Central memory CD8-positive, alpha-beta T cell (primary cell): ENCODE measurements at regions not wholly inside any gene's neighbourhood (a gene's known extent, or its start where the extent isn't known, plus 50 kb on each side); places are given as distances from the start of the nearest gene placed in this dataset.

Experiments used
- ATAC-seq: fragments of 150-1000 bp; cut with Tn5 transposase; replicated peaks from 2 replicates; pipeline ENCODE4 v1.10.0; 2022; ENCODE audit warnings: mild to moderate bottlenecking, moderate FRiP score, moderate number of reproducible peaks; ENCODE audit not compliant: poor library complexity, severe bottlenecking; ENCODE audit errors: extremely low read depth
- DNase-seq, 2 donors: peaks; one replicate each; pipeline ENCODE4 v3.0.0; 2021; ENCODE audit warnings: low spot score in 2 of 2
- H3K27ac Mint-ChIP-seq: one replicate; pipeline ENCODE4 v1.8.0; 2022; ENCODE audit warnings: low read depth, mild to moderate bottlenecking, moderate library complexity, mixed read lengths
- H3K27me3 Mint-ChIP-seq: one replicate; pipeline ENCODE4 v1.8.0; 2022; ENCODE audit warnings: mixed read lengths
- H3K36me3 Mint-ChIP-seq: one replicate; pipeline ENCODE4 v1.8.0; 2022; ENCODE audit warnings: mild to moderate bottlenecking, moderate library complexity, mixed read lengths; ENCODE audit not compliant: insufficient read depth
- H3K4me1 Mint-ChIP-seq: one replicate; pipeline ENCODE4 v1.8.0; 2022; ENCODE audit warnings: mixed read lengths
- H3K4me3 Mint-ChIP-seq: one replicate; pipeline ENCODE4 v1.8.0; 2022; ENCODE audit warnings: mild to moderate bottlenecking, moderate library complexity, mixed read lengths
- H3K9me3 Mint-ChIP-seq: one replicate; pipeline ENCODE4 v1.8.0; 2022; ENCODE audit warnings: mixed read lengths

DNA sequence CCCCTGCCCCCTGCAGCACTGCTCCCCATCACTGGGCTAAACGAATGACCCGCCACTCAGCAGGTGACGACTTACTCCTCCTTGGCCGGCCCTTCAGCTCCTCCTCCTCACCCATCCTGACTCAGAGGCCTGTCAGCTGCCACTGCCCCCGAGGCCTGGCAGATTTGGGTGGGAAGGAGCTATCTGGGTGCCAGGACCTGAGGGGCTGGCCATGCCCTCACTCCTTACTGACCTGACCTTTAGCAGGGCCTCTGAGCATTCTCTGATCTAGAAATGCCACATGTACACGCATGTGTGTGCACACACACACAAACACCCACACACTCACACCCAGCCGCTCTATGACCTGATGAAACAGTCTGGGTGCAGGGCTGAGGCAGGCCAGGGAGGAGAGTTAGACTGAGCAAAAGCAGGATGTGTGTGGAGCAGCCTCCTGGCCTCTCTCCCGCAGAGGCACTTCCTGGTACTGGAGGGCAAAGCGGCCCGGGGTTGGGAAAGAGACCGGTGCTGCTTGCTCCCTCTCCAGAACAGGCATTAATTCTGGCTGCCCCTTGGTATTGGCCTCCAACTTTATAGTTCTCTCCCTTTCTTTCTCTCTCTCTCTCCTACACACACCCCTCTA, 68.0 kb downstream of the ZFP36L2 start:
- peaks cover 1% of the 10 kb centered on the region for H3K36me3 Mint-ChIP-seq
- H3K4me1 Mint-ChIP-seq = peaks cover 68% of the 10 kb centered on the region
- no peak for DNase-seq
- H3K27me3 Mint-ChIP-seq = no peaks in the 10 kb centered on the region
- peak overlapping the region; percentile 95 for H3K27ac Mint-ChIP-seq
- no peaks in the 10 kb centered on the region for H3K9me3 Mint-ChIP-seq
- peak overlapping the region; percentile 69 for H3K4me3 Mint-ChIP-seq
- peak; percentile 42 for ATAC-seq

DNA sequence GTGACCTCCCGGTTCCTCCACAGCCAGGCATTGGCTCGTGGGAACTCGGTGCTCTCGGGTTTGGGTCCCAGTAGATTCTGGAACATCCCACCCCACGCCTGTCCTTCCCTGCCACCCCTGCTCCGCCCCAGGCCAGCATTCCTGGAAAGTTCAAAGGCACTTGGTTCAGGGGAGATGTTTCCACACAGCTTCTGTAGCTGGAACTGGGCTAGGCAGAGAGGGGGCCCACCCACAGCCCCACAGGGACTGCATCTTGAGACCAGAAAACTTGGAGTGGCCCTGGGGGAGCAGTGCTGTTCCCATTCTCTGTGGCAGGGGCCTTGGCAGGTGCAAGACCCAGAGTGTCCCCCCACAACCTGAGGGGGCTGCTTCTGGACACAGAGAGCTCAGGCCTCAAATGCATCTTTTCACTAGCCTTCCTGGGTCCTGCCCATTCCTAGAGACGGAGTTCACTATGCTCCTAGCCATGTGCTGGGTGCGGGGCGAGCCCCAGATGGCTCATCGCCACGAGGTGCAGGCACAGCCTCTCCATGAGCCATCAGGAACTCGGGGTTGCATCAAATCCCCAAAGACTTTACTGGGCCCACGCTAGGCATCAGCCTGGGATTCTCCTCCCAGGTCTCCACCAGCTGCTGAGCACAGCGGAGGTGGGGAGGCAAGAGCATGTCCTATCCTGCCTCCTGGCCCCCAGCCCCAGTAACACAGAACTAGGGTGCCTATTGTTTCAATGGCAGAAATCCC, 68.7 kb downstream of the ZFP36L2 start:
- H3K9me3 Mint-ChIP-seq = no peaks in the 10 kb centered on the region

DNA sequence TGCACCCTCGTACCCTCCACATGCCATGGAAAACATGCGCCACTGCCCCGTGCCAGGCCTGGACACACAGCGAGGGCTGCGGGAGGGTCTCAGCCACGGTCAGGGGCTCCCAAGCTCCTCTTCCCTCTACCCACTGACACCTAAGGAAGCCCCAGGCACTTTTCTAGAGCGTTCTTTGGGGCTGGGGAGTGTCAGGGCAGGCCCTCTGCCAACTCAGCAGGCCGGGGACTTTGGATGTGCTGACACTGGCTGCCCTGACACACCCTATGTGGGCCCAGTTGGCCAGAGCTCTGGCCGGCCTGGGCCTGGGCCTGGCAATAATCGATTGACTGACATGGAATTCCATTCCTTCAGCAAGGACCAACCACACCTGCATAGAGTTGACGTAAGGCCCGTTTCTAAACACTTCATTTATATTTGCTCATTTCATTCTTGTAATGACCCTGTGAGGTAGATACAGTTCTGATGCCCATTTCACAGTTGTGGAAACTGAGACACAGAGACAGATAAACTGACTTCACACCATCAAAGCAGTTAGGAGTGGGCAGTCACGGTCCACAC, 70.5 kb downstream of the ZFP36L2 start:
- H3K36me3 Mint-ChIP-seq = peaks cover 1% of the 10 kb centered on the region
- no peak overlapping the region for H3K4me3 Mint-ChIP-seq
- no peak for DNase-seq
- peaks cover 59% of the 10 kb centered on the region for H3K4me1 Mint-ChIP-seq
- H3K27ac Mint-ChIP-seq = peak overlapping the region; percentile 33
- no peaks in the 10 kb centered on the region for H3K9me3 Mint-ChIP-seq
- no peaks in the 10 kb centered on the region for H3K27me3 Mint-ChIP-seq
- no peak for ATAC-seq

More for the DNA sequence above, 68.7 kb downstream of the ZFP36L2 start:
- ATAC-seq (no peak), DNase-seq (no peak)
- H3K4me1 Mint-ChIP-seq = peaks cover 67% of the 10 kb centered on the region
- H3K4me3 Mint-ChIP-seq = no peak overlapping the region
- peak overlapping the region; percentile 95 for H3K27ac Mint-ChIP-seq
- H3K36me3 Mint-ChIP-seq = peaks cover 1% of the 10 kb centered on the region
- no peaks in the 10 kb centered on the region for H3K27me3 Mint-ChIP-seq

DNA sequence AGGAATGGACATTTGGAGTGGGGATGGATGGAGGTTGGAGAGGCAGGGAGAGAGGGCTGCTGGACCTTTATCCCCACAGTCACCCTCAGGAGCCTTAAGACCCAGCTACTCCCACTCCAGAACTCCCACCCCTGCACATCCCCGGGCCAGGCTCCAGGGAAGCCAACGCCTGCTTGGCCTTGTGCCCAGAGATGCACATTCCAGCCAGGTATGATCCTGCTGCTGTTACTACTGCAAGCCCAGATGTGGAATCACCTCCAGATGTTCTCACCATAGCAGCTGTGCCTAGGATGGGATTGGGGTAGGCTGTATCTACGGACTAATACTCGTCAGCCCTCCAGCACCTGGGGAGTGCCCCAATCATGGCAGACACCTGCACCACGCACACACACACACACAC, 71.7 kb downstream of the ZFP36L2 start:
- H3K4me1 Mint-ChIP-seq = peaks cover 59% of the 10 kb centered on the region
- no peak overlapping the region for H3K4me3 Mint-ChIP-seq

DNA sequence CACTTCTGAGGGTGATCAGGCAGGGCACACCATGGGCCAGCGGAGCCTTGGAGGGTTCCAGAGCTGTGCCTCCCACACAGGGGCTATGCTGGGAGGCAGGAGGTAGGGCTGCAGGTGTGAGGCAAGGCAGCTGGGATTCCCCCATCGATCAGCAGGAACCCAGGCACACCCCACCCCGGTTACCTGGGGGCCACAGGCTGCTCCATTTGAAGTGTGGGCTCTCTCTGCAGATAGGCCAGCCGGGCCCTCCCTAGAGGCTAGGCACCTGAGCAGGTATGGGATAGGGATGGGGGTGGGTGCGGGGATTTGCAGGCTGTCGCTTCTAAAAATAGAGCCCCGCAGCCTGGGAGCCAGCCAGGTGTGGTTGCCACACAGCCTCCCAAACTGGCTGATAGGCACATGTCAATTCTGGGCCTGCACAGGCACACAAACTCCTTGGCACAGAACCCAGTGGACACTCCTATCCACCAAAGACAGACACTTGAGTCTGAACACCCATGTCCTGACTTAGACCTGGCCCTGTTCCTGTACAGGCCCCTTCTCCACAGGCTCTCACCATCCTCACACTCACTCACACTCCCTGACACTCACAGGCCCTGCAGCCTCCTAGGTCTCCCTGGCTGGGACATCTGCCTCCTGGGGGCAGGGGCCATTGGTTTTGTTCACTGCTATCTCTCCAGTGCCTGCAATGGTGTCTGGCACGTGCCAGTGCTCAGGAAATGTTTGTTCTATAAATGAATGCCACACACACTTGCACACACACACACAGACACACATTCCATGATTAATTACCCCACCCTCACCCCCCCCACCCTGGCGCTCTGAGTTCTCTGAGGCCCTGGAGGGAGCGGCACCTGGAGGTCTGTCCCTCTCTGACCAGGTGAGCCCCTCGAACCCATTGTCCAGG, 73.4 kb downstream of the ZFP36L2 start:
- peaks cover 53% of the 10 kb centered on the region for H3K4me1 Mint-ChIP-seq
- H3K27ac Mint-ChIP-seq = peak overlapping the region; percentile 58
- H3K36me3 Mint-ChIP-seq = peaks cover 2% of the 10 kb centered on the region
- DNase-seq (no peak), ATAC-seq (no peak)
- H3K9me3 Mint-ChIP-seq = no peaks in the 10 kb centered on the region
- no peaks in the 10 kb centered on the region for H3K27me3 Mint-ChIP-seq
- no peak overlapping the region for H3K4me3 Mint-ChIP-seq

More for the DNA sequence above, 71.7 kb downstream of the ZFP36L2 start:
- H3K27ac Mint-ChIP-seq = no peak overlapping the region
- H3K27me3 Mint-ChIP-seq = no peaks in the 10 kb centered on the region
- H3K36me3 Mint-ChIP-seq = peaks cover 1% of the 10 kb centered on the region
- no peaks in the 10 kb centered on the region for H3K9me3 Mint-ChIP-seq
- ATAC-seq (no peak), DNase-seq (no peak)

DNA sequence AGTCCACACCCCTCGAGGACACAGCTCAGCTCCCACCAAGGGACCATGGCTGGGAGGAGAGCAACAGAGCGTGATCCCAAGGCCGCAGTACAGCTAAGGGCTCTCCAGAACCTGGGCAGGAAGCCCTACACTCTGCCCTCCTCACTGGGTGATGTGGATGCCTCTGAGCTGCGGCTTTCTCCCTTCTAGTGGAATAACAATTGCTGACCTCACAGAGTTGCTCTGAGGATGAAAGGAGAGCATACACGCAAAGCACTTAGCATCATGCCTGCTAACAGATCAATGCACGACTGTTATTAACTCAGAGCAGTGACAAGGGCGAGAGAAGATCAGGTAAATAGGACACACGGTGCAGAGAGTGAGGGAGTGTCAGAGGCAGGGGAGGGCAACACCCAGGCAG, 74.2 kb downstream of the ZFP36L2 start:
- Mint-ChIP-seq H3K27me3 (no peaks in the 10 kb centered on the region), H3K9me3 (no peaks in the 10 kb centered on the region), H3K27ac (peak overlapping the region; percentile 58), H3K4me1 (peaks cover 53% of the 10 kb centered on the region), H3K4me3 (no peak overlapping the region), H3K36me3 (peaks cover 2% of the 10 kb centered on the region)
- ATAC-seq (no peak), DNase-seq (no peak)

DNA sequence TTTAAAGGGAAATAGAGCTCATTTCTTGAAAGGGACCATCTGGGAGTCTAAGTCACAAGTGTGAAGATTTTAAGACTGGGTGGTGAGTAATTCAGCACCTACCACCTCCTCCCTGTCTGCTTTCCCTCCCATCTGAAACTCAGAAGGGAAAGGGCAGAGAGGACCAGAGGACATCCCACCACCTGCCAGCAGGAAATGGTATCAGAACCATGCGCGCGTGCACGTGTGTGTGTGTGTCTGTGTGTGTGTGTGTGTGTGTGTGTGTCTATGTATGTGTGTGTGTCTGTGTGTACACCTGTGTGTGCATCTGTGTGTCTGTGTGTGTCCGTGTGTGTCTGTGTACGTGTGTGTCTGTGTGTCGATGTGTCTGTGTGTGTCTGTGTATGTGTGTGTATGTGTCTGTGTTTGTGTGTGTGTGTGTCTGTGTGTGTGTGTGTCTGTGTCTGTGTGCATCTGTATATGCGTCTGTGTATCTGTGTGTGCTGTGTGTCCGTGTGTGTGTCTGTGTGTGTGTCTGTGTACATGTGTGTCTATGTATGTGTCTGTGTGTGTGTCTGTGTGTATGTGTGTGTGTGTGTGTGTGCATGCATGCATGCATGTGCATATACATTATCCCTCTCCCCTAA, 76.8 kb downstream of the ZFP36L2 start:
- peaks cover 46% of the 10 kb centered on the region for H3K4me1 Mint-ChIP-seq
- peak overlapping the region; percentile 15 for H3K4me3 Mint-ChIP-seq
- H3K27me3 Mint-ChIP-seq = no peaks in the 10 kb centered on the region
- no peak for DNase-seq
- peak overlapping the region; percentile 70 for H3K27ac Mint-ChIP-seq
- H3K9me3 Mint-ChIP-seq = no peaks in the 10 kb centered on the region
- ATAC-seq = peak; percentile 74
- peaks cover 1% of the 10 kb centered on the region for H3K36me3 Mint-ChIP-seq

DNA sequence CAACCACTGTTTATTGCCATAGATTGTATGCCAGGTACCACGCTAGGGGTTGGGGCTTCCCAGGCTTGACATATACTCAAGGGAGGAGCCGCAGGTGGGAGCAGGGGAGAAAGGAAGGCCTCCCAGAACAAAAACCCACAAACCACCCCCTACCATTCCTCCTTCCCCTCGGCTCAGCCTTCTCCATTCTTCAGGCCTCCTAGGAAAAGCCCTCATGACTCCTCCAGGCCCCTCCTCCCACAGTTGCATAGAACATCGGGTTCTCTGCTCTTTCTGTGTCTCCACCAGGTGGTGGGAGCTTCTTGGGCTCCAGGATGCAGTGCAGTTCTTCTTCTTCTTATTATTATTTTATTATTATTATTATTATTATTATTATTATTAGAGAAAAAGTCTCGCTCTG, 80.3 kb downstream of the ZFP36L2 start:
- DNase-seq = no peak
- H3K27me3 Mint-ChIP-seq = no peaks in the 10 kb centered on the region

DNA sequence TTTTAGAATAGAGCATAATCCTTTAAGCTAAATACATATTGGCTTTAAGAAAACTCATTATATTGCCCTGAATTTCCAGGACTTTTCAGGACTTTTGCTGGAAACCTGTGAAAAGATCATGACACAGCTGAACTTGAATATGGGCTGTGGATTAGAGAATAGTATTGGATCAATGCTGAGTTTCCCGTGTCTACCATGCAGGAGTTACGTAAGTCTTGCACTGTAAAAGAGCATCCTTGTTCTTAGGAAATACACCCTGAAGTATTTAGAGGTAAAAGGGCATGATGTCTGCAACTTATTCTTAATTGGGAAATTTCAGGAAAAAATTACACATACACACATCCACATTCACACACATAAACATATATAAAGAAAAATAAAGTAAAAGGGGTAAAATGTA, 82.1 kb downstream of the ZFP36L2 start:
- Mint-ChIP-seq H3K36me3 (peaks cover 4% of the 10 kb centered on the region), H3K27me3 (no peaks in the 10 kb centered on the region), H3K4me3 (no peak overlapping the region), H3K4me1 (peaks cover 39% of the 10 kb centered on the region), H3K27ac (peak overlapping the region; percentile 35), H3K9me3 (no peaks in the 10 kb centered on the region)
- DNase-seq = no peak
- no peak for ATAC-seq

More for the DNA sequence above, 80.3 kb downstream of the ZFP36L2 start:
- Mint-ChIP-seq H3K36me3 (peaks cover 5% of the 10 kb centered on the region), H3K4me1 (peaks cover 37% of the 10 kb centered on the region), H3K27ac (no peak overlapping the region), H3K4me3 (no peak overlapping the region), H3K9me3 (no peaks in the 10 kb centered on the region)
- ATAC-seq = no peak

DNA sequence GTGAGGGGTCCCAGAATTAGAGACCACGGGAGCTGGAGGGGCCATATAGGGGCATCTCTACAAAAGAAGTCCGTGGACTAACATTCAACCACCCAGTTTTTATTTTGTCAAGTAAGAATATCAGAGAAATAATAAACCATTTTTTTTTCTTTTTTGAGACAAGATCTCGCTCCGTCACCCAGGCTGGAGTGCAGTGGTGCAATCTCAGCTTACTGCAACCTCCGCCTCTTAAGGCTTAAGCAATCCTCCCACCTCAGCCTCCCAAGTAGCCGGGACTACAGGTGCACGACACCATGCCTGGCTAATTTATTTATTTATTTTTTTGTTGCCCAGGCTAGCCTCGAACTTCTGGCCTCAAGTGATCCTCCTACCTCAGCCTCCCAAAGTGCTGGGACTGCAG, 82.7 kb downstream of the ZFP36L2 start:
- H3K27ac Mint-ChIP-seq = peak overlapping the region; percentile 35
- no peaks in the 10 kb centered on the region for H3K9me3 Mint-ChIP-seq
- H3K36me3 Mint-ChIP-seq = peaks cover 4% of the 10 kb centered on the region
- H3K4me1 Mint-ChIP-seq = peaks cover 38% of the 10 kb centered on the region
- H3K27me3 Mint-ChIP-seq = no peaks in the 10 kb centered on the region
- ATAC-seq (no peak), DNase-seq (no peak)
- no peak overlapping the region for H3K4me3 Mint-ChIP-seq

DNA sequence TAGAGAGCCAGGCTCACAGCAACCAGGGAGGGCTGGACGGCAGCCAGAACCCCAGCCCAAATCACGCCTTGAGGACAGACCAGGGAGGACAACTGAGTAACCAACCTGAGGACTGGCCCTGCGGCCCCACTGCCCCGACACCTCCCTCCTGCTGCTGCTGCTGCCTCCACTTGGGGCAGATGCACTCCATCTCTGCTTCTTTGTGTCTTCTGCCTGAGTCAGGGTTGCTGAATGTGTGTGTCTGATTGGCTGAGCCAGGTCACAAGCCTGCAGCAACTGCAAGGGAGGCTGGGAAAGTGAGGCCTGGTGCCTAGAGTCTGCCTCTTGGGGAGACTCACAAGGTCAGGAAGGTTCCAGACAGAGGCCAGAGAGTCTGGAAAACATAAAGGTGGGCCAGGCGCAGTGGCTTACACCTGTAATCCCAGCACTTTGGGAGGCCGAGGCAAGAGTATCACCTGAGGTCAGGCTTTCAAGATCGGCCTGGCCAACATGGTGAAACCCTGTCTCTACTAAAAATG, 83.4 kb downstream of the ZFP36L2 start:
- peak overlapping the region; percentile 76 for H3K27ac Mint-ChIP-seq
- H3K4me3 Mint-ChIP-seq = peak overlapping the region; percentile 69
- H3K4me1 Mint-ChIP-seq = peaks cover 45% of the 10 kb centered on the region
- DNase-seq = no peak
- peaks cover 4% of the 10 kb centered on the region for H3K36me3 Mint-ChIP-seq
- ATAC-seq = peak; percentile 30
- no peaks in the 10 kb centered on the region for H3K27me3 Mint-ChIP-seq
- H3K9me3 Mint-ChIP-seq = no peaks in the 10 kb centered on the region
